ENCODE measurements at regions not wholly inside any gene's neighbourhood (a gene's known extent, or its start where the extent isn't known, plus 50 kb on each side); places are given as distances from the start of the nearest gene placed in this dataset.

DNA sequence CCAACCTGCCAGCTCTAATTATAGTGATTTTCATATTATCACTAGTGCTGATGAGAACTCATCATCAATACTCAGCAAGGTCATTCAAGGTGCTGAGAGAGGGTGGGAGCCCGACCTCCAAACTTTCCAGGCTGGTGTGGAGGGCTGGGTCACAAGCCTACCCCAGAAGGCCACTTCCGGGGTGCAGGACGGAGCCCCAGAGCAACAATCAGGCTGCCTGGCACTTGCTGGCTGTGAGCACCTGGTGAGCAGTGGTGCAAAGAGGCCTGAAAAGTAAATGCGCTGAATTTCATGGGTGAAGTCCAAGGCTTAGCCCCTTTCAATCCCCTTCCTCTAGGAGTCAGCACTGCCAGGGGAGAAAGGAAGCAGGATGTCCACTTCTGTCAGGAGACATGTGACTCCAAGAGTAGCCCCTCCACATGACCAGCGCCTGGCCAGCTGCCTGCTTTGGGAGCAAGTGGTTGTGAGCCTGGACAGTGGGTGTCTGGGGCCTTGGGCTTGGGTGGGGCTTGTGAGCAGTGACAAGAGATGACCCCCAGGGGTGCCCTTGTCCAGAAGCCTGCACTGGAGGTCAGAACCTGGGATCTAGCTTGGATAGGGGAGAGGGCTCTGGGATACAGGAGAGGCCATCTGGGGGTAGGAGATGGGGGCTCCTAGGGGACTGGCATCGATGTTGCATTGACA lies 165.0 kb upstream of the TLE3 start:
- DNase-seq (ENCODE audit: low read depth) = no peak

- no peak for DNase-seq (ENCODE audit: low read depth)
Observed at GRCh38 chr15:70262171-70262570, 164.5 kb upstream of the TLE3 start.

GRCh38 chr15:70261083-70261482 lies 163.4 kb upstream of the TLE3 start:
- DNase-seq (ENCODE audit: low read depth) = no peak

DNA sequence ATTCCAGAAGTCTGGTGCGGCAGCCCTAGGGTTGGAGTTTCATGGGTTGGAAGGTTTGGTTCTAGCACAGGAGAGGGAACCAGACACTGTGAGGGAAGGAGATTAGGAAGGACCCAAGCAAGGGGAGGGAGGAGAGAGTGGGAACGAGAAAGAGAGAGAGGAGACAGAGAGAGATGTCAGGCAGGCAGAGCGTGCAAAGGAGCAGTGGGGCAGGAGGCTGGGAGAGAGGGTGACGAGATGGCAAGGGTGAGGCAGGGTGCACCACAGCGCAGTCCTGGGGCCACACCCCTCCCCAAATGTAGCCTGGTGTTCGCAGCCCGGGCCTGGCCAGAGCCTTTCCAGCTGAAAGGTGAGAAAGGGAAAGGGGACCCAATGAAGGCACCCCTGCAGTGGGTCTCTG lies 162.9 kb upstream of the TLE3 start:
- DNase-seq (ENCODE audit: low read depth) = no peak

DNA sequence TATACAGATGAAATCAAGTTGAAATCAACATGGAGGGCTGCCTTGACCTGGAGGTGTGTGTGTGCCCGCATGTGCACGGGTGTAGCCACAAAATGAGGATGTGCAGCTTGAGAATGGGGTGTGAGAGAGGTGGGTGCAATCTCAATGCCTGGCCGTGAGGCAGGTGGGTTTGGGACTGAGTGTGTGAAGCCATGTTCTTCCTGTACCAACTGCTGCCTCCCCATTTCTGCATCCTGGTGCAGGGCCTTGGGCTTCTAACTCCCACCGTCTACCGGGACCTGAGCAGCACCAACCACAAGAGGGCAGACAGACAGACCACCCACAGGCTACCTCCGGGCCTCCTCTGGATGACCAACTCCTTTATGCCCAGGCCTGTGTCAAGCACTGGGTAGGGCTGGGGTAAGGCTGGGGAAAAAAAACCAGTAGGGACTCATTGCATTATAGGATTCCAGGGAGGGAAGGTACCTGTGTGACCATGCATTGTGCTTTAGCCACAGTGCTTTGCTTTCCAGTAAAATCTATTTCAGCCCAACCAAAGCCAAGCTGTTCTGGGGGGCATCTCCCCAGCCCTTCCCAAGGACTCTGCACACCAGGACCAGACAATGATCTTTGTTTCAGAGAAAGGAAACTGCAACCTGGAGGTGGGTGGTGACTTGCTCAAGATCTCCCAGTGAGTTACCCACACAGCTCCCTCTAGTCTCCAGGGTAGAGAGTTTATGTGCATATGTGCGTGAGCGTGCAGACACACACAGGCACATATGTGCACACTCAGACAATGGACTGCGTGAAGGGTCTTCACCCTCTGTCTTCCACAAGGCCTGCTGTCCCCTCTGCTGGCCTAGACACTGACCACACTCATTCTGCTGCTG lies 162.2 kb upstream of the TLE3 start:
- DNase-seq (ENCODE audit: low read depth) = no peak

DNA sequence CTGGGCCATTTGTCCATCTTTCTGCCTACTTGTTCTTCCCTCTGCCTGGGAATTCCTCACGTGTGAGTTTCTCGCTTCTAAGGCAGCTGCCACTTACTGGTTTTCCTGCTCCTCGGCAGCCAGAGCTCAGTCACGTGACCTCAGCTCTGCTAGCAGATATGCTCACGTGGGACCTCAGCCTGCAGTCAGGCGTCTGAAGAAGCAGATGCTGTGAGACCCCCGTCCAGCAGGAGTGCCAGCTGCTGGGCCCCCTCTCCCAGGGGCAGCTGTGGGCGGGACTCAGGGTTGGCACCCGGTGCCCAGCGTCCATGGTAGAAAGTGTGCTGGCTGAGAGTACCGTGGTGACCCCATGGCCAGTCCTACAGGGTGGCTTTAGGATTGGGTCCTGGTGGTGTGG lies 161.3 kb upstream of the TLE3 start:
- DNase-seq (ENCODE audit: low read depth) = no peak

- DNase-seq (ENCODE audit: low read depth) = peak; percentile 77
Observed at GRCh38 chr15:70258369-70259027, 160.8 kb upstream of the TLE3 start.

DNA sequence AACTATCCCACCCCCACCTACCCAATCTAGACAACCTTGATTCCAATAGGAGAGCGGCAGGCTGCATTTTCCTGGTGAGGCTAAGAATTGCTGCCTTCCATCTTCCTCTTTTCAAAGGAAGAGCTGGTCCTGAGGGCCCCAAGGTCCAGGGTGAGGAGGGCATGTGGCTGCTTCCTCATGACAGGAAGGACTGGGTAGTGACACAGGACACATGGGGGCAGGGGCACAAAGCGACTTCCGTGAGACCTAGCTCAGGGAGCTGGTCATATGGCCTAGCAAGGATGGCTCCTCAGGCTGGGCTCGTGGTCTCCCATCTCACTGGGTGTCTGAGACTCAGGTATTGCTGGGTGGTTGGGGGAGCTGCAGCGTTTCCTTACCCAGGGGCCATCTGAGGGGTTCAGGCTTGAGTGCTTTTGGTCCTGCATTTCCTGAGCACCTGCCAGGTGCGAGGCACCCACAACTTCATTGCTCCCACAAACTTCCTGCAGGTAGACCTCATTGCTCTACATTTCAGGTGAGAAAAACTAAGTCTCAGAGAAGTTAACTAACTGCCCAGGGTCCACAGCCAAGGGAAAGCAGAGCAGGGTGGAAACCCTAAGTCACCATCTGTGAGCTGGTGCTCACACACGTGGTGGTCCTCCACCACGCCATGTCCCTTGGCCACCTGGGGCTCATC lies 160.0 kb upstream of the TLE3 start:
- DNase-seq (ENCODE audit: low read depth) = no peak

- DNase-seq (ENCODE audit: low read depth) = no peak
Observed at GRCh38 chr15:70257047-70257446, 159.3 kb upstream of the TLE3 start.

DNA sequence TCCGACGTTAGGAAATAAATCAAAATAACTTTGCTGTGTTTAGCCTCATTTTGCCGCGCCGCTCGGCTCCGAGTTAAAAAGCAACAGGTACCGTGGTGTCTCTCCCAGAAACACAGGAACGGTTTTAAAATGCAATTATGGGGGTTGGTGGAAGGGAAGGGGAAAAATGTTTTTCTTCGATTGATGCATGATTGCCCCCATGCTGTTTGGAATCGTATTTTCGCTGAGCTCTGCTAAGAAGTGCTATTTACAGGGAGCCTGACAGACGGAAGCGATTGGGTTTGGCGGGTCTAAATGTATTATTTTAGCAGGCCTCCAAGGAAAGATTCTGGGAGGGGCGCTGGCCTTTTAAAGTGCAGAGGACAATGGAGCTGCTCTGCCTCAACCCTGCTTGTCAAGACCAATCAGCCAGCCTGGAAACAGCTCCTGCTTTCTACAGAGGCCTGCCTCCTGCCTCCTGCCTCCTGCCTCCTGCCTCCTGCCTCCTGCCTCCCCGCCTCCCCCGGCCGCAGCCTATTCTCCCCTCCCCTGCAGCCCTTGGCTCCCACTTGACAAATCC lies 156.7 kb upstream of the TLE3 start:
- DNase-seq (ENCODE audit: low read depth) = no peak

GRCh38 chr15:70253461-70254156 lies 155.9 kb upstream of the TLE3 start:
- no peak for DNase-seq (ENCODE audit: low read depth)

GRCh38 chr15:70252951-70253320 lies 155.2 kb upstream of the TLE3 start:
- no peak for DNase-seq (ENCODE audit: low read depth)

GRCh38 chr15:70252056-70252950 lies 154.6 kb upstream of the TLE3 start:
- no peak for DNase-seq (ENCODE audit: low read depth)

DNA sequence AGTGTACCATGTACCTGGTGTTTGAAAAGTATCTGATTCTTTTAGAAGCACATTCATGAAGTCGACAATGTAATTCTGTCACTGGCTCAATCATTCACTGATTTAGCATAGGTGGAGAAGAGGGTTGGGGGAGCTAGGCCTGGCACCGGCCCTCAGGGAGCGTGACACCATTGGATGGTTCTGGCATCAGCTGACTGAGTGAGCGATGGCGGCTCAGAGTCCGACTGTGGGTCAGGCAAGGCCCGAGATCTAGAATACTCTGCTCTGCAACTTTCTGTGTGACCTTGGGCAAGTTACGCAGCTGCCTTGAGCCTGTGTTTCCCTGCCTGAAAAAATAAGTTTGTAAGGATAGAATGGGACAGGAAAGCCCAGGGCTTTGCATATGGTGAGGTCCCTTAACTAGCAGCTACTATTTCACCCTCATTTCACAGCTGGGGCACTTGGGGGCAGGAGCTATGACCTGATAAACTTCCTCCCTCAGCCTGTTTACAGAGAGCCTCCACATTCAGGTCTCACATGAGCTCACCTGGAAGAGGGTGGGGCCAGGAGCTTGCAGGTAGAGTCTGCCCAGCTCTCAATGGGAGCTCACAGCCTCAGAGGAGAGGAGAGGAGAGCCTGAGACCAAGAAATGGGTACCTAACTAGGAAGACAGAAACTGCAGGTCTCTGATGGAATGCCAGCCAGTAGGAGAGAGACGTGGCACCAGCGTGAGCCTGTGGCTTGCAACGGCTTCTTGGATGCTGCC lies 153.7 kb upstream of the TLE3 start:
- no peak for DNase-seq (ENCODE audit: low read depth)

GRCh38 chr15:70250208-70251201 lies 152.8 kb upstream of the TLE3 start:
- no peak for DNase-seq (ENCODE audit: low read depth)

GRCh38 chr15:70249616-70250015 lies 151.9 kb upstream of the TLE3 start:
- DNase-seq (ENCODE audit: low read depth) = no peak

DNA sequence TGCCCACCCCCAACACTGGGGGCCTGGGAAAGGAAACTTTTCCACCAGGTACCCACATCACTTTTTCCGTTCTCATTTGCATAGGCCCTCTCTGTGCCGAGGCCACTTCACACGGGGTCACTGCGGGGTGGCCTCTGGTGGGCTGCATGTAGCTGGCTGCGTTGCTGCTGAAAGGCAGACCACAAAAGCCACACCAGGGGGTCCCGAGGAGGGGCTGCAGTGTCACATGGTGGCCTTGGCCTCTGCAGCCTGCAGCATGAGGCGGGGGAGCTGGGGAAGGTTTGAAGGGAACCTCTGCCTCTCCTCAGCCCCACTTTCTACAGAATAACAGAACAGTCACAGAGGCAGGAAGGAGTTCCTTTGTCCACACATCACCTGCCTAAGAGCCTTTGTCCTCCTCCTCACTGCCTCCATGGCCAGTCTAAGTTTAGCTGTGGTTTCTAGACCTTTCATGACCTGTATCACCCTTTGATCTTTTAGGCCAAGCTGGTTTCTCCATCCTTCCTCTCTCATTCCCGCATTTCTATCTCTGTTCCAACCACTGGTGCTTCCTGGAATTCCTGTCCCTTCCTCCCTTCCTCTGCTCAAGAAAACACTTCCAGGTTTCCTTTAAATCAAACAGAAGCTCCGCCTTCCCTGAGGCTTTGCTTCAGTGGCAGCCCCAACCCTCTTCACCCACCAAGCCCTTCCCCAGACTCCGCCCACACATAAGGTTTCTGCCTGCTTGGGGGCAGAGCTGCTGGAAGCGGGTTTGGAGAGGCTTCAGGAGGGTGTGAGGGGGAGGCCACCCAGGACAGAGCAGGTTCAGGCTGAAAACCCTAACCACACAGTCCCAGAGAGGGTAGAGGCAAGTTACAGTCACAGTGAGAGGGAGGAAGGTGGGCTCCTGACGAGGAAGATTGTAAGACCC lies 150.7 kb upstream of the TLE3 start:
- DNase-seq (ENCODE audit: low read depth) = no peak

Data from activated T-cell treated with anti-CD3 and anti-CD28 coated beads for 48 hours (primary cell).